Stimulated activated CD8-positive, alpha-beta memory T cell treated with anti-CD3 and anti-CD28 coated beads, Interleukin-7, amount 100 ng/mL, for 4 hours (primary cell): ENCODE measurements at regions not wholly inside any gene's neighbourhood (a gene's known extent, or its start where the extent isn't known, plus 50 kb on each side); places are given as distances from the start of the nearest gene placed in this dataset.
"Not testable (repeated sequence)": the region's sequence is repeated elsewhere in the genome, so short reads cannot be mapped to it uniquely, and the experiment has no call there.

Experiments used
- DNase-seq, 2 donors: peaks; one replicate each; pipeline ENCODE4 v3.0.0-alpha.2; 2020; ENCODE audit warnings: low read depth in 2 of 2

- no peak for DNase-seq
Measured at GRCh38 chr6:145099713-145100112, 635.6 kb downstream of the EPM2A start.

DNA sequence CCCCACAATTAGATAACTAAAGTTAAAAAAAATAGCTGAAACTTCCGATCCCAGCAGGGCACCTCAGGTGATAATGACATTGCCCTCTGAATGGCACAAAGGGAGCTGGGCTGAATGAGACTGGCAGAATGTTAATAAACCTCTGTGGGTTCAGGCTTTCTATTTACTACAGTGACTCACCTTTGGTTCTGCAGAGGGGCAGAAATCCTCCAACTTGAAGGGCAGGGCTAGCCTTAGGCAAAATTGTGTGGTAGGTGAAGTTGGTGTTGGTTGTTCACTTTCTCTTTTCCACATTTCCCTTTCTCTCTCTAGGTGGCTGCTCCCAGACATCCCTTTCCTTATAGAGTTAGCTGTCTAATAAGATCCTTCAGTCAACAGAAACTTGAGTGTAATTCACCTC is 625.2 kb downstream of the EPM2A start:
- no peak for DNase-seq

DNA sequence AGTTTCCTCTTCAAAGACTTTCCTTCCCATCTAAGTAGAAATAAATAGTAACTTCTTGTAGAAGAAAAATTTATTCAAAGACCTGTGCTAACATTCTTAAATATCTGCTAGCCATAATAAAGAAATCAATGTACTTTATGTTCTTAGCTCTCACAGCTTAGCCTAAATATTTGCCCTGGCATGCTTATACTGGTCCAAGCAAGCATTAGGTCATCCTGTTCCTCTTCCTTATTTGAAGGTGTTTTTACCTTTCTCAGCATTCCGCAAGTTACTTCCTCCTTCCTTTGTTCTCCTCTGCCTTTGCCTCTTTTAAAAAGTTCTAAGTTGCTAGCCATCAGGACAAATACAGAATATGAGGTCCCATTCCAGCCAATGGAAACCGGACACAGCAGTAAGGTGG is 623.9 kb downstream of the EPM2A start:
- DNase-seq, result not testable (repeated sequence)

GRCh38 chr6:145112711-145113148 is 622.6 kb downstream of the EPM2A start:
- DNase-seq, result no peak

DNA sequence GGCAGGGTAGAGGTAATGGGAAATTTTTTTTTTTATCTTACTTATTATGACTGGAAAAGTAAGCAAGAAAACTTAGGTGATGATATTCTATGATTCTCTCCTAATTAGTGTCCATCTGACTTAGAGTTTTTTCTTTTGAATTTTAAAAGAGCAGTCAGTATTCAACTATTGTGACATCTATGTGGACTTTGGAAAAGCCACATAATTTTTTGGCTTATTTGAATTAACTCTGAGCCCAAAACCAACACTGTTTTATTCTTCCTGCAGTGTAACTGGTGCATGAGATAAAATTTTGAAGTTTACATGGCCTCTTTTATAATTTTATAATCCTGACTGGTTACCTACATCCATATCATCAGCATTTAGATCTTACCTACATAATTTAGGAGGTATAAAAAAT is 619.7 kb downstream of the EPM2A start:
- no peak for DNase-seq

GRCh38 chr6:145116591-145117178 is 618.6 kb downstream of the EPM2A start:
- DNase-seq, result no peak

DNA sequence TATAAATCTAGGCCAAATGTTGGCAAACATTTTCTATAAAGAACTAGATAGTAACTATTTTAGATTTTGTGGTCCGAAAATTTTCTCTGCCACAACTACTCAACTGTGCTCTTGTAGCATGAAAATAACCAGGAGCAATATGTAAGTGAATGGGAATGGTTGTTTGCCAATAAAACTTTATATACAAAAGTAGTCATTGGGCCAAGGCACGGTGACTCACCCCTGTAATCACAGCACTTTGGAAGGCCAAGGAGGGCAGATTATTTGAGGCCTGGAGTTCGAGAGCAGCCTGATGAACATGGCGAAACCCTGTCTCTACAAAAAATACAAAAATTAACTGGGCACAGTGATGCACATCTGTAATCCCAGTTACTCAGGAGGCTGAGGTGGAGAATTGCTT is 617.1 kb downstream of the EPM2A start:
- no peak for DNase-seq

DNA sequence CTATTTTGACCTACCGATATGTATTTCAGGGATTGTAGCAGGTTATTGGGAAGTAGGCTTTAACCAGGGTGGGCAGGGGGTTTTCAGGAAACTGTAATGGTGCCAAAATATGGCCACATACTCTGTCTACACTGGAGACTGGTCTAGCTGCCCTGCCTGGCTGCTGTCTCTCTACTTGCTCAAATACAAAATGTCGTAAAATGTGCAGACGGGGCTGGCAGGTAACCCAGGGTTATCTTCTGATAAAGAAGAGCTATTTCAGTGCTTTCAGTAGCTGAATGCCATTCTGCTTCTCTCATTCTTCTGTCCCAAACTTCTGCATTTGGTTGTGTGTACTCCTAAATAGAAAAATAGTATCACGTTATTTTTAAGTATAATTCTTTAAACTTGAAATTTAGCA is 616.2 kb downstream of the EPM2A start:
- DNase-seq, result no peak

DNA sequence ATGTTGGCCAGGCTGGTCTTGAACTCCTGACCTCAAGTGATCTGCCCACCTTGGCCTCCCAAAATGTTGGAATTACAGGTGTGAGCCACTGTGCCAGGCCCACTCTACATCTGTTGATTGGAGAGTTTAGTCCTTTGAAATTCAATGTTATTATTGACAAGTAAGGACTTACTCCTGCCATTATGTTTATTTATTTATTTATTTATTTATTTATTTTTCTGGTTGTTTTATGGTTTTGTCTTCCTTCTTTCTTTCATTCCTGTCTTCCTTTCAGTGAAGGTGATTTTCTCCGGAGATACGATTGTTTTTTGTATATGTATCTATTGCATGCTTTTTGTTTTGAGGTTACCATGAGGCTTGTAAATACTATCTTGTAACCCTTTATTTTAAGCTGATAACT is 602.6 kb downstream of the EPM2A start:
- DNase-seq, result no peak

GRCh38 chr6:145135702-145136101 is 599.6 kb downstream of the EPM2A start:
- no peak for DNase-seq

DNA sequence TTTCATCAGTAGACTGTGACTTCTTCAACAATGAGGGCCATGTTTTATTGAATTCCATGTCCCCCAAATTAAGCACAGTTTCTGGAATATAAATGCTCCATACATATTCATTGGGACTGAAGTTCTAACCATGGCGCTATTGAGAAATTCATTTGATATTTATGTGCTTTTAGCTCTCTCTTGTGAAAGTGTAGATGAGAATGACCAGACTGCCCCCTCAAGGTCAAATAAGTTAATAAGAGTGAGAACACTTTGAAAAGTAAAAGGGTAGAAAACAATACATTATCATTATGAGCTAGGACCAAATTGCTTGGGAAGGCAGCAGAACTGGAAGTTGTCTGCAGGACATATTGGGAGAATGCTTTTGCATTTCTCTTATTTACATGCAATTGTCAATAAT is 597.9 kb downstream of the EPM2A start:
- DNase-seq, result no peak

DNA sequence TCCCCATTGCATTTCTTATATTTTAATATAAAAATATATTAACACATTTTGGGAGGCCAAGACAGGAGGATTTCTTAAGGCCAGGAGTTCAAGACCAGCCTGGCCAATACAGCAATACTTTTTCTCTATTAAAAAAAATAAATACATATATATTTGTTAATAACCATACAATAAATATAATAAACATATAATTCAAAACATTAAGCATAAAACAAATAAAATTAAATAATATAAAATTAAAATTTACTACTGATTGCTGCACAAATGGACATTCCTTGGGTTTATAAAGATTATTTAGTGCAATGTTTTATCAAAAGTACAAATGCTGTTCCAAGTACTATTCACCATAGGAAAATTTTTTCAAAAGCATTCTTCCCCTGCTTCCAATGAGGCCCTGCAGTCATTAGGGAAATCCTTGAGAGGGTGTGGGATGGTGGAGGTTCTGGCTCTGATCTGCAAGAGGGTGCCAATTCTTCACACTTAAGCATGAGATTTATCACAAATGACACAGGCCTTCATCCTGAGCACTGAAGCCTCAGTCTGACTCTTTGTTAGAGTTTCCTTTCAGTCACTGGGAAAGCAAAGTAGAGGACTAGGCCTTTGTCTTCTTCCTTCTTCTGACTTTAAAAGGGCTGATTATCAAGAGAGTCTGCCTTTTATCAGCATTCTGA is 596.7 kb downstream of the EPM2A start:
- DNase-seq, result no peak

- DNase-seq, result no peak
Measured at GRCh38 chr6:145139140-145139850, 596.0 kb downstream of the EPM2A start.

DNA sequence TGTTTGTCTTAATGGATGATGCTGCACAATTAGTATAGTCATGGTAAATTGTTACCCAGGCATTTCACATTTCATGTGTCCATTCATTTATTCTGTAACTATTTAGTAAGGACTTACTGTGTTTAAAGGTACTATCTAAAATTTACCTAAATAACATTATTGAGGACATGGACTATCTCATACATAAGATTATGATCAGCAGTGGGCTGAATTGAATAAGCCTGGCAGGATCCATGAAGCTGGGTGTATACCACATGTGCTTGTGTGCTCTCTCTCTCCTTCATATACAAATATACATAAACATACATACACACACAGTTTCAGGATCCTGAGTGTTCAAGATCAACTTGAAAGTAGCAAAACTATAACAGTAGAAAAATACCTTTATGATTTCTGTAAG is 595.4 kb downstream of the EPM2A start:
- no peak for DNase-seq

GRCh38 chr6:145141572-145141971 is 593.7 kb downstream of the EPM2A start:
- DNase-seq, result no peak

- DNase-seq, result no peak
Measured at GRCh38 chr6:145142958-145143357, 592.4 kb downstream of the EPM2A start.

DNA sequence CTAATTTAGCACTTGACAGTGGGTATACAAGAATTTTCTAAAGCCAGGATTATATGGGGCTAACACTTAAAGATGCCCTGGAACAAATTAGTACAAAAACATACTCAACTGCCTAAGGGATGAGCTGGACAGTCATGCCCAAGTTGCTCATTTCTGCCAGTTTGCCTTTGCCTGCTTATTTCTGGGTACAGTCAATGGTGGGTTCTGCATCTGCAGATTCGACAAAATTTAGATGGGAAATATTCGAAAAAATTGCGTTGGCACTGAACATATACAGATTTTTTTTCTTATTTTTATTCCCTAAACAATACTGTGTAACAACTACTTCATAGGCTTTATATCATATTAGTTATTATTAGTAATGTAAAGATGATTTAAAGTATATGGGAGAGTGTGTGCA is 591.9 kb downstream of the EPM2A start:
- no peak for DNase-seq

DNA sequence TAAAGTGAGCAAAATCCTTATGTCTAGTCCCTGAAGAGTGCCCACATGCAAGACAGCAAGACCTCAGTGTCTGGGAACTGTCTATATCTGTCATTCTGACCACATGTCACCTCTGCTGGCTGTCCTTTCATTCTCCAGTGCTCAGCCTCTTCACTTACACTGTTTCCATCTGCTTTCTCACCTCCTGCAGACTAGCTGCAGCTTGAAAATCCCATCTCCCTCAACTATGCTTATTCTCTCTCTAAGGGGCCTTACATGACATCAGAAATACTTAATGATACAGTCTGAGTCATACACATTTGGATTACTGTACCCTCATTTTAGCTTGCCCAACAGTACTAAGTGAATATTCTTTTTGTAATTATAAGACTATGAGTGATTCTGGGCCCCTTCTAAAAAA is 587.8 kb downstream of the EPM2A start:
- DNase-seq, result no peak

GRCh38 chr6:145147981-145148749 is 587.2 kb downstream of the EPM2A start:
- no peak for DNase-seq

GRCh38 chr6:145148776-145149175 is 586.5 kb downstream of the EPM2A start:
- no peak for DNase-seq

- no peak for DNase-seq
Measured at GRCh38 chr6:145151624-145152023, 583.7 kb downstream of the EPM2A start.

GRCh38 chr6:145153495-145153894 is 581.8 kb downstream of the EPM2A start:
- DNase-seq, result no peak
